H1 (cell line): ENCODE measurements at regions not wholly inside any gene's neighbourhood (a gene's known extent, or its start where the extent isn't known, plus 50 kb on each side); places are given as distances from the start of the nearest gene placed in this dataset.

ENCODE experiments used
- CTCF ChIA-PET: fragments of 300-600 bp; sonication (Branson Sonifier 250); formaldehyde crosslinking; loops from one replicate; lab custom pipeline; 2021; ENCODE audit not compliant: partially characterized antibody; lab: Charles Lee
- POLR2A ChIA-PET: fragments of 300-600 bp; sonication (Branson Sonifier 250); formaldehyde crosslinking; loops from one replicate; lab custom pipeline; 2021; ENCODE audit warnings: inconsistent platforms; ENCODE audit not compliant: partially characterized antibody; lab: Charles Lee
- DNase-seq, 2 experiments: peaks; one replicate each; pipeline versions ENCODE4 v3.0.0 to v3.0.0-alpha.2; 2010 to 2022; ENCODE audit warnings: low spot score in 2 of 2, low read depth in 1 of 2, mixed read lengths in 1 of 2
- FAIRE-seq: peaks from 2 replicates; lab custom pipeline; 2011; peaks lifted over from hg19 to GRCh38; lab: Jason Lieb, UNC
- H2AFZ ChIP-seq: 2 replicates; pipeline ENCODE4 v1.8.1; 2012; ENCODE audit warnings: low read length, inconsistent platforms
- H2AK5ac ChIP-seq: 2 replicates; pipeline ENCODE4 v1.6.1; 2013; ENCODE audit warnings: low read depth, low read length
- H2BK120ac ChIP-seq: replicated peaks from 2 replicates; pipeline ENCODE3; 2013; ENCODE audit warnings: low read depth, low read length, inconsistent platforms
- H2BK12ac ChIP-seq: 2 replicates; pipeline ENCODE4 v1.6.1; 2013; ENCODE audit warnings: low read depth, low read length
- H2BK15ac ChIP-seq: 2 replicates; pipeline ENCODE4 v1.6.1; 2013; ENCODE audit warnings: low read length
- H2BK20ac ChIP-seq: 2 replicates; pipeline ENCODE4 v1.6.1; 2013; ENCODE audit warnings: low read length
- H2BK5ac ChIP-seq: 2 replicates; pipeline ENCODE4 v1.6.1; 2013; ENCODE audit warnings: low read depth, low read length
- H3K14ac ChIP-seq: 2 replicates; pipeline ENCODE4 v1.6.1; 2013; ENCODE audit warnings: inconsistent platforms; ENCODE audit not compliant: insufficient read length
- H3K18ac ChIP-seq: 2 replicates; pipeline ENCODE4 v1.6.1; 2013; ENCODE audit warnings: low read length; ENCODE audit errors: extremely low read depth
- H3K23ac ChIP-seq: 2 replicates; pipeline ENCODE4 v1.6.1; 2013; ENCODE audit warnings: inconsistent platforms; ENCODE audit not compliant: insufficient read length
- H3K23me2 ChIP-seq: 2 replicates; pipeline ENCODE4 v1.6.1; 2013; ENCODE audit warnings: low read depth, low read length
- H3K27ac ChIP-seq: 2 replicates; pipeline ENCODE4 v1.6.1; 2011; ENCODE audit warnings: low read depth, low read length, inconsistent platforms
- H3K27me3 ChIP-seq, 4 experiments: replicated peaks in 1 of 4; 1 replicate in 1 of 4; 2 replicates in 3 of 4; pipeline versions ENCODE4 v1.6.1 to v1.8.1; 2011 to 2013; ENCODE audit warnings: low read length in 3 of 4, mild to moderate bottlenecking in 3 of 4, inconsistent platforms in 2 of 4, mixed read lengths in 2 of 4, moderate library complexity in 1 of 4; ENCODE audit not compliant: control insufficient read depth in 3 of 4, insufficient read depth in 3 of 4; ENCODE audit errors: extremely low read depth in 1 of 4
- H3K36me3 ChIP-seq, 4 experiments: 2 replicates each; pipeline versions ENCODE4 v1.6.1 to v1.8.1; 2011 to 2013; ENCODE audit warnings: mild to moderate bottlenecking in 4 of 4, low read length in 3 of 4, moderate library complexity in 2 of 4, control low read depth in 1 of 4, inconsistent platforms in 1 of 4; ENCODE audit not compliant: insufficient read depth in 4 of 4, control insufficient read depth in 2 of 4
- H3K4ac ChIP-seq: replicated peaks from 2 replicates; pipeline ENCODE3; 2013; ENCODE audit warnings: low read length, low read depth, mixed read lengths, inconsistent platforms; ENCODE audit not compliant: insufficient read length
- H3K4me1 ChIP-seq, 4 experiments: replicated peaks in 1 of 4; 1 replicate in 1 of 4; 2 replicates in 3 of 4; pipeline versions ENCODE4 v1.6.1 to v1.8.1; 2011 to 2013; ENCODE audit warnings: low read length in 3 of 4, inconsistent platforms in 2 of 4, mixed read lengths in 1 of 4; ENCODE audit not compliant: insufficient read depth in 4 of 4, control insufficient read depth in 3 of 4
- H3K4me2 ChIP-seq, 2 experiments: 2 replicates each; pipeline versions ENCODE4 v1.6.1 to v1.8.1; 2011 to 2013; ENCODE audit warnings: low read depth in 2 of 2, low read length in 2 of 2, control low read depth in 1 of 2, inconsistent platforms in 1 of 2, mild to moderate bottlenecking in 1 of 2; ENCODE audit not compliant: insufficient read depth in 1 of 2
- H3K4me3 ChIP-seq, 4 experiments: fragments of 200-600, 300-600 bp in 1 of 4; sonication (generic), shearing (Covaris generic), sonication (Bioruptor Twin) in 1 of 4; 2 replicates each; pipeline versions ENCODE4 v1.5.1 to v1.8.1; 2011 to 2016; ENCODE audit warnings: low read length in 4 of 4, low read depth in 3 of 4, control low read depth in 2 of 4, inconsistent platforms in 2 of 4, mild to moderate bottlenecking in 2 of 4, mixed read lengths in 1 of 4, moderate library complexity in 1 of 4; ENCODE audit not compliant: insufficient read depth in 2 of 4; ENCODE audit errors: extremely low read depth in 1 of 4
- H3K56ac ChIP-seq: replicated peaks from 2 replicates; pipeline ENCODE3; 2013; ENCODE audit warnings: low read depth, mild to moderate bottlenecking, mixed read lengths, low read length, inconsistent platforms; ENCODE audit not compliant: insufficient read length
- H3K79me1 ChIP-seq: 2 replicates; pipeline ENCODE4 v1.6.1; 2013; ENCODE audit warnings: low read depth, low read length, control low read depth
- H3K79me2 ChIP-seq, 2 experiments: 2 replicates each; pipeline versions ENCODE4 v1.6.1 to v1.8.1; 2012 to 2013; ENCODE audit warnings: low read length in 2 of 2, mild to moderate bottlenecking in 2 of 2, inconsistent platforms in 1 of 2; ENCODE audit not compliant: insufficient read depth in 2 of 2, control insufficient read depth in 1 of 2
- H3K9ac ChIP-seq, 4 experiments: replicated peaks in 1 of 4; 1 replicate in 1 of 4; 2 replicates in 3 of 4; pipeline versions ENCODE4 v1.6.1 to v1.8.1; 2011 to 2013; ENCODE audit warnings: low read depth in 3 of 4, low read length in 3 of 4, control low read depth in 2 of 4, mild to moderate bottlenecking in 2 of 4, moderate library complexity in 2 of 4, inconsistent platforms in 1 of 4; ENCODE audit errors: extremely low read depth in 1 of 4
- H3K9me3 ChIP-seq, 2 experiments: 2 replicates each; pipeline versions ENCODE4 v1.6.1 to v1.8.1; 2012 to 2013; ENCODE audit warnings: mild to moderate bottlenecking in 2 of 2, moderate library complexity in 2 of 2, control low read depth in 1 of 2, inconsistent platforms in 1 of 2, low read depth in 1 of 2, low read length in 1 of 2, mixed read lengths in 1 of 2; ENCODE audit not compliant: insufficient read depth in 2 of 2
- H4K20me1 ChIP-seq, 2 experiments: replicated peaks in 1 of 2; 2 replicates each; pipeline versions ENCODE3 to v1.8.1; 2011 to 2013; ENCODE audit warnings: inconsistent platforms in 2 of 2, low read length in 2 of 2, mild to moderate bottlenecking in 1 of 2; ENCODE audit not compliant: insufficient read depth in 2 of 2, control insufficient read depth in 1 of 2
- H4K5ac ChIP-seq: 2 replicates; pipeline ENCODE4 v1.6.1; 2013; ENCODE audit warnings: low read length, low read depth, mixed read lengths, inconsistent platforms; ENCODE audit not compliant: insufficient read length
- H4K8ac ChIP-seq: 2 replicates; pipeline ENCODE4 v1.8.0; 2013; ENCODE audit warnings: mild to moderate bottlenecking, moderate library complexity, low read length, inconsistent platforms; ENCODE audit not compliant: insufficient read depth; ENCODE audit errors: extremely low read depth
- H4K91ac ChIP-seq: replicated peaks from 2 replicates; pipeline ENCODE3; 2013; ENCODE audit warnings: low read length, mixed read lengths, inconsistent platforms; ENCODE audit not compliant: insufficient read length
- BCL11A ChIP-seq, 2 experiments: IDR thresholded peaks; one replicate each; pipeline ENCODE4 v1.6.1; 2011; ENCODE audit warnings: low read depth in 2 of 2, low read length in 2 of 2, mild to moderate bottlenecking in 2 of 2
- CHD1 ChIP-seq: IDR thresholded peaks from 2 replicates; pipeline ENCODE4 v1.6.1; 2012; ENCODE audit warnings: low read depth, low read length, improper control_type of control experiment
- JUN ChIP-seq: IDR thresholded peaks from 2 replicates; pipeline ENCODE4 v1.6.1; 2011; ENCODE audit warnings: low read depth, mild to moderate bottlenecking, improper control_type of control experiment, low read length
- KDM5A ChIP-seq: fragments of 200-600 bp; IDR thresholded peaks from 2 replicates; pipeline ENCODE4 v1.7.1; 2012; ENCODE audit warnings: mild to moderate bottlenecking, low read length, inconsistent platforms, mixed read lengths
- POLR2AphosphoS5 ChIP-seq: IDR thresholded peaks from 2 replicates; pipeline ENCODE4 v1.6.1; 2011; ENCODE audit warnings: low read depth, low read length
- RBBP5 ChIP-seq: IDR thresholded peaks from 2 replicates; pipeline ENCODE4 v1.7.1; 2012; ENCODE audit warnings: low read depth, mild to moderate bottlenecking, inconsistent platforms, low read length, moderate library complexity, borderline replicate concordance
- RFX5 ChIP-seq: IDR thresholded peaks from 2 replicates; pipeline ENCODE4 v1.6.1; 2011; ENCODE audit warnings: low read depth, low read length, improper control_type of control experiment, borderline replicate concordance
- RNF2 ChIP-seq: fragments of 200-900, 300-1000 bp; sonication (generic); IDR thresholded peaks from 2 replicates; pipeline ENCODE4 v1.7.1; 2016; ENCODE audit warnings: borderline replicate concordance, low read depth, mild to moderate bottlenecking, antibody characterized with exemption, low read length; ENCODE audit not compliant: poor library complexity, severe bottlenecking; ENCODE audit errors: missing control alignments
- SRF ChIP-seq: IDR thresholded peaks from 2 replicates; pipeline ENCODE4 v1.6.1; 2011; ENCODE audit warnings: mild to moderate bottlenecking, low read depth, low read length, moderate library complexity
- SUZ12 ChIP-seq: fragments of 200-600 bp; sonication (generic); IDR thresholded peaks from 2 replicates; pipeline ENCODE4 v1.6.1; 2012; ENCODE audit warnings: mild to moderate bottlenecking, inconsistent platforms, low read length, moderate library complexity, mixed read lengths
- TAF1 ChIP-seq: IDR thresholded peaks from 2 replicates; pipeline ENCODE4 v1.6.1; 2011; ENCODE audit warnings: mild to moderate bottlenecking, low read depth, low read length
- TBP ChIP-seq: IDR thresholded peaks from 2 replicates; pipeline ENCODE4 v1.6.1; 2011; ENCODE audit warnings: low read depth, low read length, improper control_type of control experiment
- TCF12 ChIP-seq: IDR thresholded peaks from 2 replicates; pipeline ENCODE4 v1.6.1; 2011; ENCODE audit warnings: low read depth, mild to moderate bottlenecking, low read length
- WGBS, 2 experiments: shearing (Covaris generic) in 1 of 2; methylation state at CpG; one replicate each; pipeline versions ENCODE4 v1.1.6 to v1.1.7; 2013 to 2015; ENCODE audit warnings: low lambda C conversion rate in 2 of 2, mixed read lengths in 2 of 2, inconsistent platforms in 1 of 2, low coverage in 1 of 2, missing lambda C conversion rate in 1 of 2; ENCODE audit not compliant: insufficient replicate concordance in 2 of 2, insufficient coverage in 1 of 2, insufficient read length in 1 of 2; ENCODE audit errors: extremely low coverage in 1 of 2, missing lambda C conversion rate in 1 of 2; 5-methylcytosine and 5-hydroxymethylcytosine counted together

- Histone ChIP-seq H3K14ac (no peak overlapping the region), H4K5ac (no peak overlapping the region), H3K4me3 (no peak overlapping the region), H2BK12ac (no peak overlapping the region), H3K79me1 (no peaks in the 10 kb centered on the region), H3K9me3 (no peaks in the 10 kb centered on the region), H3K36me3 (no peaks in the 10 kb centered on the region), H2BK5ac (no peak overlapping the region), H3K9ac (no peak overlapping the region), H2AFZ (no peak overlapping the region), H3K18ac (no peak overlapping the region), H3K27me3 (no peaks in the 10 kb centered on the region), H2AK5ac (no peak overlapping the region), H2BK120ac (no peak overlapping the region), H4K20me1 (no peaks in the 10 kb centered on the region), H3K23me2 (no peaks in the 10 kb centered on the region), H3K79me2 (no peaks in the 10 kb centered on the region), H4K91ac (no peak overlapping the region), H3K56ac (no peak overlapping the region), H3K4me1 (no peaks in the 10 kb centered on the region), H2BK20ac (no peak overlapping the region), H3K23ac (no peak overlapping the region), H3K4me2 (no peak overlapping the region), H3K4ac (no peak overlapping the region), H2BK15ac (no peak overlapping the region), H3K27ac (no peak overlapping the region), H4K8ac (no peak overlapping the region)
- no peak for FAIRE-seq
- WGBS, 2 experiments, result 96% methylated on average over 1 of the region's 1 CpG; no CpG with 5 or more reads in 1 of the 2 experiments
- ChIA-PET POLR2A (no interaction called here), CTCF (no interaction called here)
- DNase-seq, result no peak
- no peak for TF ChIP-seq TAF1
- TF ChIP-seq SRF, result no peak
- TF ChIP-seq RBBP5, result no peak
- TF ChIP-seq CHD1, result no peak
- TF ChIP-seq JUN, result no peak
- no peak for TF ChIP-seq TCF12
- TF ChIP-seq TBP, result no peak
- TF ChIP-seq RNF2, result no peak
- TF ChIP-seq KDM5A, result no peak
- no peak for TF ChIP-seq BCL11A (IDR thresholded peaks at IDR 0.05; ENCODE audit: low read depth in 2 of 2, low read length in 2 of 2)
- TF ChIP-seq RFX5, result no peak
- no peak for TF ChIP-seq POLR2AphosphoS5
- no peak for TF ChIP-seq SUZ12
Measured at GRCh38 chr4:137389911-137390520, 142.3 kb downstream of the PCDH18 start.
